Left forelimb (tissue), 1 donor: ENCODE measurements at regions not wholly inside any gene's neighbourhood (a gene's known extent, or its start where the extent isn't known, plus 50 kb on each side); places are given as distances from the start of the nearest gene placed in this dataset.
A peak's percentile ranks its signal among the peaks of the same experiment; 100 is the strongest.
"Not testable (repeated sequence)": the region's sequence is repeated elsewhere in the genome, so short reads cannot be mapped to it uniquely, and the experiment has no call there.

ENCODE experiments used
- DNase-seq: peaks from one replicate; pipeline ENCODE4 v3.0.0-alpha.2; 2018; ENCODE audit warnings: low spot score

DNA sequence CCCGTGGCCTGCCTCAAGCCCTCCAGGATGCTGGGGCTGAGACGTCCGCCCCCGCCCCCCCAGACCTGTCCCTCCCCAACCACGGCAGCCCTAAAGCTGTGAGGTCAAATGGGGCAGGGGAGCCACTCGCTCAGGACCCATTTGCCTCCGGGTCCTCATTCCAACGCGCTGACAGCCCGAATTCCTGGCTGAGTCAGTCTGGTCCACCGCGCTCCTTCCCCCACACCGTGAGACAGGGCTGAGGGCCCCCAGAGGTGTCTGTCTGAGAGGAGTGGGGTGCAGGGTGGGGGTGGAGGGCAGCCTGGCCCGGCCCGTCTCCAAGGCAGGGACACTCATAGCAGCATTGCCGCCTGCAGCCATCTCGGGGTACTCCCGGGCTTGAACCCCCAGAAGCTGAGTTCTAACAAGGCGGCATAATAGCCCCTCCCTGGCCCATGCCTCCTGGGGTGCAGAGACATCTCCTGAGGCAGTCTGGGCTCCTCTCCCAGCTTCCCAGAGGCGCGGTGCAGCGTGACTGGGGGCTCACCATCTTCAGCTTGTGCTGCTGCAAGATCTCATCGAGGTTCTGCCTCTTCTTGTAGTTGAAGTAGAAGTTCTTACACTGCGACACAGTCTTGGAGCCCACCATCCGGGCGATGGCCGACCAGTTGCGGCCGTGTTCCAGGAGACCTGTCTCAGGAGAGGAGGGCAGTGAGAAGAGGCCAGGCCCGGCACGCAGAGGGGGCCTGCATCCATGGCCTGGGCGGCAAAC is 90.5 kb downstream of the RFLNA start:
- no peak for DNase-seq

DNA sequence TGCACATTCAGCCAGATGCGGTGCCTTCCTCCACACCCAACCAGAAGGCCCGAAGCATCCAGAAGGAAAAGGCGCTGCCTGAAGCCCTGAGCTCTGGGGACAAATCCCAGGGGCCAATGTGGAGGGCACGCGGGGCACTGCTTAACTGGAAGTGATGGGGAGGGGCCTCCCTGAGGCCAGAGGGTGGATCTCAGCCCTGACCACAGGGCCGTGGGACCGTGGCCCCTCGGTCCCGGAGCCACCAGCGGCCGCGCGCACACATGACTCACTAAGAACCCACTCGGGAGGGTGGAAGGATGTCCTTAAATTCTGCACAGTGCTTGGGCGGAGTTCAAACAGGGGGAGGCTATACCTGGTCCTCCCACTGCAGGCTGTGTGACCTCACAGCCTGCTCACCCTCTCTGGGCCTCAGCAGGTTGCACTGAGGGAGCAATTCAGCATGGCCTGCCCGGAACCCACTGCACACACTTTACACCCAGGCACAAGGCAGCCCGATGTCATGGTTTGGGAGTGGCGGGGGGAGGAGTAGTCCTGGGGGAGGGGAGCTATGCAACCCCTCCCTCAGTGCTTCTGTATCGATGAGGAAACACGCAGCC is 89.5 kb downstream of the RFLNA start:
- DNase-seq = no peak

DNA sequence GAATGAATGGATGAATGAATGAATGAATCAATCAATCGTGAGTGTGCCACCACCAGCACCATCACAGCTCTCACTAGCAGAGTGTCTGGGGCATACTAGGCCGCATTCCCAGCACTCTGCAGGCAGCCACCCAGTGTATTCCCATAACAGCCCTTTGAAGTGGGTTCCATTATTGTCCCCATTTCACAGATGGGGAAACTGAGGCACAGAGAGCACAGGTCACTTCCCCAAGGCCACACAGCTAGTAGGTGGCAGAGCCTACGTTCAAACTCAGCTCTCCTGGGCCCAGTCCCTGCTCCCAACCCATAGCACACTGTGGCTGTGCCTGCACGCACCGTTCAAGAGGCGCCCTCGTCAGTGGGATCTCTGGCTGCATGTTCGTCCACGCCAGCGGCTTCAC is 88.1 kb downstream of the RFLNA start:
- DNase-seq = no peak

DNA sequence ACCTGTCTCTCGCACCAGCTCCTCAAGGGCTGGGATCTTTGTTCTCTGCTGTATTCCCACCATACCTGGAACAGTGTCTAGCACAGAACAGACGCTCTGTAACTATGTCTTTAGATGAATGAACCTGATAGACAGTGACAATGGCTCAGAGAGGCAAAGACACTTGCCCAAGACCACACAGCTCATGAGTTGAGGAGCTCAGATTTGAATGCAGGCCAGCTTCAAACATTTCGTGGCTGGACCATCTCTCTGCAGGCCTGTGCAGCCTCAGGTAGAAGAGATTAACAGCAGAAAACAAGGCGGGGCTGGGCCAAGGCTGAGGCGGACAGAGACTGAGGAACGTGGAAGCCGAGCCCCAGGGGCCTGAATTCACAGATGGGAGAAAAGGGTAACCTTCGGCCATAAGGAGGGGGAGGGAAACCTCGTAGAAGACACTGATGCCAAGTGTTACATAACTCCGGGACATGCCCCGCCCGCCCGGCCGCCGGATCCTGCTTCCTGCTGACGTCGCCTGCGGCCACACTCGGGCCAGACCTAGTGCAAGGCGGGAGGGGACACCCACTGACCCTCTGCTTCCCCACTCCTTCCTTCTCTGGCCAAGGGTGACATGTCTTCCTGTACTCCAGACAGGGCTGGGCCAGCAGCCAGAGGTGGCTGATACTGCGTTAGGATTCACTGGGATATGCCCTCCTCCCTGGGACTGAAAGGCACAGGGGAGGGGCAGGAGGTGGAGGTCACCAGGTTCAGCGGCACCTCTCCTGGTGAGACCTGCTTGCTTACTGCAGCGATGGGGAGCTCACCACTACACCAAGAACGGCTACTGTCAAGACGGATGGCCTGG is 86.8 kb downstream of the RFLNA start:
- peak; percentile 80 for DNase-seq

DNA sequence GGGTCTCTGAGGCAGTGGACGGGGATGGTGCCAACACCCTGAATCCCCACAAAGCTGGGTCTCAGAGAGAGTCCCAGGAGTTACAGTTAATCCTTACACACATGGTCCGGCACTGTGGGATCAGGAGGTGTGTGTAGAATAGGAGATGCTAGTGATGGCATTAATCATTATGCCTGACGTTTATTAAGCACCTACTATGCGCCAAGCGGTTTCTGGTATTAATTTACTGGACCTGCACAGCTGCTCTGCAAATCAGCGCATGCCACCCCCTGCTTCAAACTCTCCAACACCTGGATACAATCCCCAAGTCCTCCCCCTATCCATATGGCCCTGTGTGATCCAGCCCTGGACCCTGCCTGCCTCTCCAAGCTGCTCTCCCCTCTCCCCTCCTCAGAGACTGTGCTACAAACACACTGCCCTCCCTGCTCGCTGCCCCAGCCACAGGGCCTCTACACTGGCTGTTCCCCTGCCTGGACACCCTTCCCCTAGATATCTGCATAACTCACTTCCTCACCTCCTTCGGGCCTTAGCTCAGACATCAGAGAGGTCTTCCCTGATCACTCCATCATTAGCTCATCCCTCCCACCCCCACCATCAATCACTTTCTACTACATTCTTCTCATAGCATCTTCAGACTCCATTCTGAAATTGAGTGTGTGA is 86.0 kb downstream of the RFLNA start:
- no peak for DNase-seq

DNA sequence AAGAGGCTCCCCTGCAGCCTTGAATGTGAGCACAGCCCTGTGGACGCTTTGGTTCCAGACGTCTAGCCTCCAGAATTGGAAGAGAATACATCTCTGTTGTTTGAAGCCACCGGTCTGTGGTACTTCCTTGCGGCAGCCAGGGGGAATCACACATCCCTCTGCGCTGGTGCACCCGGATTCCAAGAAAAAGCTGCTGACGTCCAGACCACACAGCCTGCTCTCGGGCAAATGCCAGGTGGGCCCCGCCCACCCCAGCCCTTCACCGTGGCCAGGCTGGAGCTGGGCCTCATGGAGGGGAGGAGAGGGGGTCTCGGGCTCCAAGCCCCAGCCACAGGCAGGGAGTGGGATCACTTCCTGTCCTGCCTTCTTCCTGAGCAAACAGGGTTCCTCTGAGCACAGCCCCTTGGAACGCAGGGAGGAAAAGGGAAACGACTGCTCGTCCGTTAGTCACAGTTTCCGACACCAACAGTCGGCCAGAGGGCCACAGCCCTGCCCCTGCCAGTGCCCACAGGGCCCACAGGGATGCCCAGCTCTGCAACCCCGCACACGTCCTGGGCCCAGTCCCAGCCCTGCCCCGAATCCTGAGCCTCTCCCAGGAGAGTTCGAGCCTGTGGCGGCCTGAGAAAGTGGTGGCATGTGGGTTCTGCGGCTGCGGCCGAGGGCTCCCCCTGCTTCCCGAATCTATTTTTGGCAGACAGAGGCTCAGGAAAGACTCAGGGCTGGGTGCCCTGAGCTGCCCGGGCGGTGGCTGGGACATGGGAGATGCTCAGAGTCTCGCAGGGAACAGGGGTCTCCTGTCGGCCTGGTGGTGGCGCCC is 85.3 kb downstream of the RFLNA start:
- peak; percentile 88 for DNase-seq

DNA sequence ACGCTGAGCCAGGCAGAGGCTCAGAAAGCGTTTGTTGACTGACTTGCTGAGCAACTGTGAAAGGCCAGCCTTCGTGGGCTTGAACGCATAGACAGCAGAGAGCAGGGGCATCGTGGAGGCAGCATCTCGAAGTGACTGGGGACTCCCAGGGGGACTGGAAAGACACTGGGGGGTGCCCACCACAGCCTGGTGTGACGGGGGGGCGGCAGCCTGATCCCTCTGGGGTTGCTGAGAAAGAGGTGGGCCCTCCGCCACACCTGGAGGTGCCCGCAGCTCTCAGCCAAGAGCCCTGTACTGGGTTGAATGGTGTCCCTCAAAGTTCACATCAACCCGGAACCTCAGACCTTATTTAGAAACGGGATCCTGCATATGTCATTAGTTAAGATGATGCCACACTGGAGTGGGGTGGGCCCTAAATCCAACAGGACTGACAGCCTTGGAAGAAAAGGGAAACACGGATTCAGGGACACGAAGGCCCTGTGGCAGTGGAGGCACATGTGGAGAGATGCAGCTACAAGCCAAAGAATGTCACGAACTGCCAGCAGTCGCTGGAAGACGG is 84.6 kb downstream of the RFLNA start:
- no peak for DNase-seq

DNA sequence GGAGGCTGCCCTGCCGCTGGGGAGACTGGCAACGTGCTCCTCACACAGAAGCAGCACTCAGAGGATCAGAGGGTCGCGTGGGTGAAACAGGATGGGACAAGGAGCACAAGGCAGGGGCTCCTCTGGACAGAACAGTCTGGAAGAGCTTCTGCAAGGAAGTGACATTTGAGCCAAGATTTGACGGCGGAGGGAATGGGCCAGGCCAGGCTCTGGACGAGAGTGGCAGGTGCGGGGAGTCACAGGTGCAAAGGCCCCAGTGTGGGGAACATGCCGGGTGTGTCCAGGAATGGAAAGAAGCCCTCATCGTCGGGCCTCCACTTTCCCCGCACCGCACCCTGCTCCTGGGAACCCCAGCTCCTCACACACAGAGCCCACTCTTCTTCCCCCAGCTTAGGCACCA is 84.0 kb downstream of the RFLNA start:
- DNase-seq = no peak

DNA sequence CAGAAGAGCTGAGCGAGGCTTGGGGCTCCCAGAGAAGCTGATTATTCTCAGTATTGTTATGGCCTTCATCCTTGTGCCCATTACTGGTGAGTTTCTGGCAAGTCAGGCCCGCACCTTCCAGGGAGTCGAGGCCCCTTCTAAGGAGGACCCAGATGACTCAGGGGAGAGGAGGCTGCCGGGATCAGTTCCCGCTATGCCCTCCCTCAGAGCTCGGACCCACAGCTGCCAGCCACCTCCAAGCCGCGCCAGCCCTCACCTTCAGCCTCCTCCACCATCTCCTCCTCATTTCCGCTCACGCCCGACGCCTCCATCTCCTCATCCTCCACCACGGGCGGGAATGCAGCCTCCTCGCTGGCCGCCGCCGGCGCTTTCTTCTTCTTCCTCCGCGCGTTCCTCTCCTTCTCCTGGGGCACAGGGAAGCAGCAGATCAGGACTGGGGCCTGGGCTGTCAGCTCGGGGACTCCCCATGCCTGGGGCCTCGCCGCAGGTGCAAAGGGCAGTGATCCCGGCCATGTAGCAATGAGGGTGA is 83.2 kb downstream of the RFLNA start:
- no peak for DNase-seq

DNA sequence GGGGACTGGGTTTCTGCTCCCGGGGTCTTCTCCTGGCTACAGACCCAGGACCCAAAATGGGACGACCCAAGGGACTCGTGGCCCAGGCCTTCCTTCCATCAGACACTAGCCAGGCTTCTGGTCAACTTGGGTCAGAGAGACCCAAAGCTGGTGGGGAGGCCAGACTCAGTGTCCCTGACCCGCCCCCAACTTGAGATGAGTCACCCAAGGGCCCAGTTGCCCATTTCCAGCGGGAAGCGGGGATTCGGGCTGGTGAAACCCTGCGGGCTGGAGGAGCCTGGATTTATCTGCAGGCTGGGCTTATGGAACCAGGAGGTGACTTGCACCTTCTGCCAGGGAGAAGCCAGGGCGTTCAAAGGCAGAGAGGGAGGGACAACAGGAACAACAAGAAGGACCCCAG is 81.5 kb downstream of the RFLNA start:
- no peak for DNase-seq

DNA sequence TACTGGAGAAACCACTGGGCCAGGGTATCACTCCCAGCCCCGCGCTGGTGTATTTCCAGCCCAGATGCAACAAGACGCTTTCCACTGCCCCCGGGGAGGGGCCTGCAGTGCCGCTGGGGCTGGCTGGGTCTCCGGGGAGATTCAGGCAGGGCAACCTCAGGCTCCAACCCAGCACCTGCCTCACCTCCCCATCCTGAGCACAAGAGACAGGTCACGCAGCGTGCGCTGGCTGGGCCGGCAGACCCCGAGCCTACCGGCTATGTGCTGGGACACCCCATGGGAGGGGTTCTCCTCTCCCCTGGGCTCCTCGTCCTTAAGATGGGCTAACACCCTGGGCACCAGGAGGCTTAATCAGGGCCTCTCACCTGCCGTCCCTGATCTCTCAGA is 80.9 kb downstream of the RFLNA start:
- DNase-seq = no peak

DNA sequence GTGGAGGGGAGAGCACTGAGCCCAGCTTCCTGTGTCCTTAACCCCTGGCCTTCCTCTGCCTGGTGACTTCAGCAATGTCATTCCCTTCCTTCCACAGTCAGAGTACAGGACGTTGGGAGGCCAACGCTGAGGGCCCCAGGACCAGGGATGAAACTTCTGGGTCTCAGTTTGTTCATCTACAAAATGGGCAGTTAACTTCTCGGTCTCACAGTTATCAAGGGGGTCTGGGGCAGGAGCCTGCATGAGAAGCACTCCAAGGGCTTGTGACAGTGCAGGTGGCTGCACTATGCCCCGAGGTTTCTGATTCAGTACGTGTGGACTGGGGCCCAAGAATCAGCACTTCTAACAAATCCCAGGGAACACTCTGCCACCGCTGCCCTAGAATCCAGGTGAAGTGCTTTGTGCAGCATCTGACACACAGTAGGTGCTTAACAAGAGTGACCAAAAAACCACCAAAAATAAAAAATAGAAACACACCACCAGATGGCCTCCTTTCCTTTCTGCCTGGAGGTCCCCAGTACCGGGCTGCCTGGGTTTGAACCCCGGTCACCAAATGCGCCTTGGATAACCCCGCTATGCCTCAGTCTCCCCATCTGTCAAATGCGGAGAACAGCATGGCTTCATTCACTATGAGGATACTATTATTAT is 80.4 kb downstream of the RFLNA start:
- DNase-seq = no peak

DNA sequence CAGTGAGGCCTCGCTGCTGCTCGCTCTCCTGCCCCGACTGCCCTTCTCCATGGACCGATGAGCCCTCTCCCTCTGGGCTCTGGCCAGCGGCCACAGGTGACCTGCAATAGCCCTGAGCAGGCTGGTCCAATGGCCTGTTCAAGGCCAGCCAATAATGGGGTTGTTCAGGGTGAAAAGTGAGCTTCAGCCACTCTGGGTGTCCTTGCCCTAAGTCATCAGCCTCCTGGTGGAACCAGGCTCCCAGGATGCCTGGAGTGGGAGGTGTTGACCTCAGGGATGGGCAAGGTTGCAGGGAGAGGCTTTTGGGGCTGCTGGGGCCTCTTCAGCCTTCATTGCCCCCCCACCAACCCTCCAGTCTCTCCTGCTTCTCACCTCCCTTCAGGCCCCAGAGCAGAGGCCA is 79.7 kb downstream of the RFLNA start:
- DNase-seq = no peak

DNA sequence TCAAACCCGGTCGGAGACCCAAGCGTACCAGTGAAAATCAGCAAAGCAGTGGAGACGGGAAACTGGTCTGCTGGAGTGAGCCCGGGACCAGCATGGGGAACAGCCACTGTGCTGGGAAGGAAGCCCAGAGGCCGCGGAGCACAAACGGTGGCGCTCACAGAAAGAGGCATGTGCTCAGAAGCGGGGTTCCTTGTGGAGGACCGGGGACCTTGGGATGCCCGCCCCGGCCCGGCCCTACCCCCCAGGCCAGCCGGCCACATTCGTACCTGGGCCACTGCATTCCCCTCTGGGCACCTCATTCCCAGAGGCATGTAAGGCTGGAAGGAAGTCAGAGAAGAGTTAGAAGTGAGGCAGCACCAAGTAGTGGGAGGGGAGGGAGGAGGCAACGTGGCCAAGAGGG is 79.3 kb downstream of the RFLNA start:
- DNase-seq = no peak

DNA sequence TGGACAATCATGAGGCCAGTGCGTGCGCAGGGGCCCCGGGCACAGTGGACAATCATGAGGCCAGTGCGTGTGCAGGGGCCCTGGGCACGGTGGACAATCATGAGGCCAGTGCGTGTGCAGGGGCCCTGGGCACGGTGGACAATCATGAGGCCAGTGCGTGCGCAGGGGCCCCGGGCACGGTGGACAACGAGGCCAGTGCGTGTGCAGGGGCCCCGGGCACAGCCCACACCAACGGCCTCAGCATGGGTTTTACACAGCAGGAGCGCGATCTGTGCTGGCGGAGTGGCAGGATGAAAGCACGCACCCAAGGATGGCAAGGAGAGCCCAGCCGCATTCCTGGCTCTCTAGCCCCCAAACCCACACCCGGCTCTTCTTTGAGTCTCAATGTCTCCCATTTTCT is 78.8 kb downstream of the RFLNA start:
- DNase-seq = not testable (repeated sequence)

DNA sequence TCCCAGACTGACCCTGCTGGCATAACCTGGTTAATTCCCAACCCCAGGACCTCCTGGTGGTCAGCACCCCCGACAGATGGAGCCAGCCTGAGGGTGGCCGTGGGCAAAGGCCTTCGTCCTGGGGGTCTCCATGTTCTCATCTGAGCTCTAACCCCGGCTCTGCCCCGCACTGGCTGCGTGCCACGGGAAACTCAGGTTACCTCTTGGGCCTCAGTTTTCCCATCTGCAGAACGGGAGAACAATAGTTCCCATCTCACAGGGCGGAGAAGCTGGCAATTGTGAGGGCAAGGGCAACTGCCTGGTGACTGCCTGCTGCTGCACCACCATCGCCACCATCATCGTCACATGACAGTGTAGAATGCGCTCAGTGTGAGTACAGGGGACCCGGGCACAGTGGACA is 77.9 kb downstream of the RFLNA start:
- no peak for DNase-seq

DNA sequence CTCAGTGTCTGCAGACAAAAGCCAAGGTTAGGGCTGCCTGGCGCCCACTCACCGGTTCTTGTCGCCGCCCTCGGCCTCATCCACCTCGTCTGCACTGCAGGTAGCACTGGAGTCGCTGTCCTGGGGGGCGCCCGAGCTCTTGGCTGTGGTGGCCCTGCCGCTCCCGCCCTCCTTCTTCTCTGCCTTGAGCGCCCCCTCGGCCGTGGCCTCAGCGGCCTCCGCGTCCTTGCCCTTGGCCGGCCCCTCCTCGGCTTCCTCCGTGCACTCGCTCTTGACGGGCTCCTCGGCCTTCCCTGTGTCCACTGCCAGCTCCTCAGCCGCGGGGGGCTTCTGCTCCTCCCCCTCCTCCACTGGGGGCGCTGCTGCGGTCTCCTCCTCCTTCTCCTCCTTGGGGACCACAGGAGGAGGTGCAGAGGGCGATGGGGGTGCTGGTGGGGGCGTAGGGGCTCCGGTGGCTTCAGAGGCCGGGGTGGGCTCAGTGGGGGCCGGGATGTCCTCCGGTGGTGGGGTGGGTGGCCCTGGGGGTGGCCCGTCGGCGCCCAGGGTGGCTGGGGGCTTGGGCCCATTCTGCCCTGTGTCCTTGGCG is 77.2 kb downstream of the RFLNA start:
- no peak for DNase-seq

DNA sequence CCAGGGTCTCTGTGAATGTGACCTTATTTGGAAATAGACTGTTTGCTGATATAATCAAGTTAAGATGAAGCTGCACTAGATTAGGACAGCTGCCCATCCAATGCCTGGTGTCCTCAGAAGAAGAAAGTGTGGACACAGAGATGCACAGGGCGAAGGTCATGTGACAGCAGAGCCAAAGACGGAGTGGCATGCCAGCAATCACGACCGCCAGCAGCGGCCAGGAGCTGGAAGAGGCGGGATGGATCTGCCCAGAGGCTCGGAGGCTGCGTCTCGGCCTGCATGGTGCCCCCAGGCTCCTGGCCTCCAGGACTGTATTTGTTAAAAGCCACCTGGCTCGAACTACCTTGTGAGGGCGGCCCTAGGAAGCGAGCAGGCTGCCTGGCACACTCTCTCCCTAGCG is 76.5 kb downstream of the RFLNA start:
- no peak for DNase-seq

DNA sequence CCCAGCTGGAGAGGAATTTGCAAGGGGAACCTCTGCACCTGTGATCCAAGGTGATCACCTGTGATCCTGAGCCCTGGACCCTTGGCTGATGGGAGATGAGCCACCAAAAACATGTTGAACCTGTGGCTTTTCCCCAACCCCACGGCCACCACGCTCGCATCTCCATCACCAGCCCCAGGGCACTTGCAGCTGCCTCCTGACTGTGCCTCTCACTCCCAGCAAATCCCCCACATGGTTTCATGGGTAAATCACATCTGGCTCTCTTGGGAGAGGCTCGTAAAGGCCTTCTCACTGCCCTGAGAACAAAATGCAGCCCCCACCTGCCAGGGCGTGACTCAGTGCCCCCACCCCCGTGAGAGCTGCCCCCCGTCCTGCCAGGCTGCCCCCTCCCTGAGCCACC is 76.0 kb downstream of the RFLNA start:
- no peak for DNase-seq

DNA sequence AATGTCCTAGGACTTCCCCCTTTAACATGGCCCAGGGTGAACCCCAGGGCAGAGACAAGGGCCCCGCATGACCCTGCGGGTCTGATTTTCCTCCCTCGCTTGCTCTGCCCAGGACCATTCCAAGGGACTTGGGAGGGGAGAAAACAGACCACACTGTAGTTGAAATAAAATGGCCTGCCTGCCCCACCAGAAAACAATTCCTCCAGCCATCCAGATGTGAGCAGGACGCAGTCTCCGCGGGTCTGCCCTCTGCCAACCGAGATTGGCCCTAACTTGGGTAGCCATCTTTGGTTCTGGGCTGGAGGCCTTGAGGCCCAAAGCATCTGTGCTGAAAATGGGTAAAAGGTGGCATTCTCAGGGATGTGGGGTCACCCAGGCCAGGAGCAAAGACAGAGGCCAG is 75.5 kb downstream of the RFLNA start:
- DNase-seq = no peak
